H9 (cell line): ENCODE measurements at regions not wholly inside any gene's neighbourhood (a gene's known extent, or its start where the extent isn't known, plus 50 kb on each side); places are given as distances from the start of the nearest gene placed in this dataset.

Experiments used
- DNase-seq: peaks from one replicate; pipeline ENCODE4 v3.0.0-alpha.2; 2017
- H2AFZ ChIP-seq: one replicate; pipeline ENCODE4 v1.6.1; 2013; ENCODE audit warnings: mild to moderate bottlenecking, low read length, control low read depth, moderate library complexity
- H2AK5ac ChIP-seq: 2 replicates; pipeline ENCODE4 v1.6.1; 2013; ENCODE audit warnings: low read length, control low read depth, mixed read lengths; ENCODE audit not compliant: insufficient read length
- H2BK120ac ChIP-seq: one replicate; pipeline ENCODE4 v1.6.1; 2013; ENCODE audit warnings: low read depth, mild to moderate bottlenecking, low read length, control low read depth, inconsistent platforms; ENCODE audit not compliant: poor library complexity, severe bottlenecking
- H2BK12ac ChIP-seq: 2 replicates; pipeline ENCODE4 v1.6.1; 2013; ENCODE audit warnings: low read length, control low read depth, mixed read lengths, low read depth; ENCODE audit not compliant: insufficient read length
- H2BK15ac ChIP-seq: 2 replicates; pipeline ENCODE4 v1.6.1; 2013; ENCODE audit warnings: low read depth, low read length, control low read depth
- H2BK20ac ChIP-seq: one replicate; pipeline ENCODE4 v1.6.1; 2013; ENCODE audit warnings: low read depth, mild to moderate bottlenecking, low read length, control low read depth, inconsistent platforms; ENCODE audit not compliant: poor library complexity, severe bottlenecking
- H2BK5ac ChIP-seq: 2 replicates; pipeline ENCODE4 v1.6.1; 2013; ENCODE audit warnings: low read length, control low read depth, mixed read lengths; ENCODE audit not compliant: insufficient read length
- H3K14ac ChIP-seq: 2 replicates; pipeline ENCODE4 v1.6.1; 2013; ENCODE audit warnings: low read length, control low read depth; ENCODE audit not compliant: insufficient read depth
- H3K18ac ChIP-seq: 2 replicates; pipeline ENCODE4 v1.6.1; 2013; ENCODE audit warnings: low read depth, mild to moderate bottlenecking, mixed read lengths, low read length, control low read depth; ENCODE audit not compliant: insufficient read length
- H3K23ac ChIP-seq: 2 replicates; pipeline ENCODE4 v1.6.1; 2013; ENCODE audit warnings: low read length, control low read depth, mixed read lengths, low read depth; ENCODE audit not compliant: insufficient read length
- H3K23me2 ChIP-seq: 2 replicates; pipeline ENCODE4 v1.6.1; 2013; ENCODE audit warnings: low read depth, mild to moderate bottlenecking, mixed read lengths, low read length, control low read depth; ENCODE audit not compliant: insufficient read length, poor library complexity, severe bottlenecking
- H3K27ac ChIP-seq: 2 replicates; pipeline ENCODE4 v1.5.1; 2013; ENCODE audit warnings: low read length, control low read depth, mixed read lengths, low read depth; ENCODE audit not compliant: insufficient read length
- H3K27me3 ChIP-seq: 2 replicates; pipeline ENCODE4 v1.6.1; 2013; ENCODE audit warnings: low read length, control low read depth, inconsistent platforms; ENCODE audit not compliant: insufficient read depth
- H3K4ac ChIP-seq: 2 replicates; pipeline ENCODE4 v1.6.1; 2013; ENCODE audit warnings: low read depth, mild to moderate bottlenecking, control low read depth, inconsistent platforms, low read length, moderate library complexity
- H3K4me1 ChIP-seq: 2 replicates; pipeline ENCODE4 v1.6.1; 2013; ENCODE audit warnings: low read length, control low read depth, inconsistent platforms; ENCODE audit not compliant: insufficient read depth
- H3K4me2 ChIP-seq: 2 replicates; pipeline ENCODE4 v1.6.1; 2013; ENCODE audit warnings: low read length, control low read depth, mixed read lengths; ENCODE audit not compliant: insufficient read length, insufficient read depth
- H3K56ac ChIP-seq: 2 replicates; pipeline ENCODE4 v1.6.1; 2013; ENCODE audit warnings: low read depth, mild to moderate bottlenecking, mixed read lengths, low read length, control low read depth; ENCODE audit not compliant: insufficient read length
- H3K79me1 ChIP-seq: 2 replicates; pipeline ENCODE4 v1.6.1; 2013; ENCODE audit warnings: low read depth, mild to moderate bottlenecking, moderate library complexity, low read length, control low read depth, inconsistent platforms; ENCODE audit not compliant: insufficient read depth, poor library complexity, severe bottlenecking
- H3K79me2 ChIP-seq: 2 replicates; pipeline ENCODE4 v1.6.1; 2013; ENCODE audit warnings: low read length, control low read depth, inconsistent platforms; ENCODE audit not compliant: insufficient read depth
- H3K9ac ChIP-seq: 2 replicates; pipeline ENCODE4 v1.6.1; 2013; ENCODE audit warnings: low read length, control low read depth, mixed read lengths; ENCODE audit not compliant: insufficient read length; ENCODE audit errors: extremely low read depth
- H3K9me3 ChIP-seq: one replicate; pipeline ENCODE4 v1.6.1; 2013; ENCODE audit warnings: low read depth, low read length, inconsistent platforms; ENCODE audit not compliant: control insufficient read depth
- H3T11ph ChIP-seq: one replicate; pipeline ENCODE4 v1.6.1; 2013; ENCODE audit warnings: mild to moderate bottlenecking, low read length, control low read depth, inconsistent platforms
- H4K20me1 ChIP-seq: one replicate; pipeline ENCODE4 v1.6.1; 2013; ENCODE audit not compliant: control insufficient read depth, insufficient read length, insufficient read depth
- H4K5ac ChIP-seq: 2 replicates; pipeline ENCODE4 v1.6.1; 2013; ENCODE audit warnings: low read depth, mild to moderate bottlenecking, mixed read lengths, low read length, control low read depth; ENCODE audit not compliant: insufficient read length
- H4K8ac ChIP-seq: replicated peaks from 2 replicates; pipeline ENCODE4 v1.6.1; 2013; ENCODE audit warnings: low read length, control low read depth, mixed read lengths, low read depth; ENCODE audit not compliant: insufficient read length
- H4K91ac ChIP-seq: 2 replicates; pipeline ENCODE4 v1.6.1; 2013; ENCODE audit warnings: low read depth, mild to moderate bottlenecking, moderate library complexity, mixed read lengths, low read length, control low read depth; ENCODE audit not compliant: insufficient read length
- H3K27ac Mint-ChIP-seq, 3 experiments: 2 replicates in 2 of 3; 3 replicates in 1 of 3; pipeline ENCODE4 v1.8.0; 2020 to 2021; ENCODE audit warnings: mixed read lengths in 3 of 3, mild to moderate bottlenecking in 1 of 3, moderate library complexity in 1 of 3
- H3K27me3 Mint-ChIP-seq: 2 replicates; pipeline ENCODE4 v1.8.0; 2021; ENCODE audit warnings: low read depth, mild to moderate bottlenecking, moderate library complexity, mixed read lengths
- H3K36me3 Mint-ChIP-seq, 3 experiments: 2 replicates in 2 of 3; 3 replicates in 1 of 3; pipeline ENCODE4 v1.8.0; 2020 to 2021; ENCODE audit warnings: low read depth in 3 of 3, mixed read lengths in 3 of 3; ENCODE audit not compliant: insufficient read depth in 1 of 3
- H3K4me1 Mint-ChIP-seq, 2 experiments: 2 replicates each; pipeline ENCODE4 v1.8.0; 2020; ENCODE audit warnings: mixed read lengths in 2 of 2
- H3K4me3 Mint-ChIP-seq, 2 experiments: 2 replicates in 1 of 2; 3 replicates in 1 of 2; pipeline ENCODE4 v1.8.0; 2020 to 2021; ENCODE audit warnings: mild to moderate bottlenecking in 2 of 2, mixed read lengths in 2 of 2, moderate library complexity in 1 of 2
- H3K9me3 Mint-ChIP-seq, 2 experiments: 2 replicates in 1 of 2; 3 replicates in 1 of 2; pipeline ENCODE4 v1.8.0; 2020; ENCODE audit warnings: mild to moderate bottlenecking in 2 of 2, mixed read lengths in 2 of 2, moderate library complexity in 1 of 2
- WGBS: extraction: QIAGEN DNeasy Blood & Tissue Kit; methylation state at CpG from one replicate; pipeline ENCODE4 v1.1.7; 2013; ENCODE audit warnings: missing lambda C conversion rate, low lambda C conversion rate, mixed read lengths; ENCODE audit not compliant: insufficient read length; ENCODE audit errors: extremely low coverage; 5-methylcytosine and 5-hydroxymethylcytosine counted together
- TF ChIP-seq, protein P1 (sequence below): fragments of 200-600 bp; sonication (generic); conservative IDR thresholded peaks from 3 replicates; pipeline ENCODE4 v1.8.0; 2021; ENCODE audit warnings: antibody characterized with exemption, mild to moderate bottlenecking

DNA sequence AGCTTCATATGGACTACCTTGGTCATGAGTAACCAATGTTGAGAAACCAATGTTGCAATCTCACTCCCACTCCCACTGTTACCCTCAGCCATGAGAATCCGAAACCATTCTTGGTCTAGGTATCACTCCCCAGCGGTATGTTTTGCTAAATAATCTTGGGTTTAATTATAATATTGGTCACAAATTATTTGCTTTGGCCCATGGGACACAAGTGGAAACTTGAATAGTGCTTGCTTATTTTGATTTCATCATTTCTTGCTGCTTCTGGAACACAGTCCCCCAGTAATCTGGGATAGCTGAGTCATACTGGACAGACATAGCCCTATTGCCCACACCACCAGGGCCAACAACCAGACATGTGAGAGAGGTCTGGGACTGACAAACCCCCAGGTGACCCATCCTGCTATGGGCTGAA is 171.6 kb upstream of the IPO5 start:
- Histone ChIP-seq H3K27ac (no peak overlapping the region), H4K8ac (no peak overlapping the region), H3K9me3 (no peaks in the 10 kb centered on the region), H2BK15ac (no peak overlapping the region), H3K56ac (no peak overlapping the region), H3K4me1 (no peaks in the 10 kb centered on the region), H3K18ac (no peak overlapping the region), H4K91ac (no peak overlapping the region), H4K5ac (no peak overlapping the region), H3K9ac (no peak overlapping the region), H3T11ph (no peak overlapping the region), H3K23ac (no peak overlapping the region), H2BK5ac (no peak overlapping the region), H4K20me1 (no peaks in the 10 kb centered on the region), H3K79me2 (no peaks in the 10 kb centered on the region), H3K14ac (no peak overlapping the region), H3K4me2 (no peak overlapping the region), H2BK120ac (no peak overlapping the region), H2BK12ac (no peak overlapping the region), H3K23me2 (no peaks in the 10 kb centered on the region), H2AFZ (no peak overlapping the region), H3K27me3 (no peaks in the 10 kb centered on the region), H3K79me1 (no peaks in the 10 kb centered on the region), H2AK5ac (no peak overlapping the region), H2BK20ac (no peak overlapping the region), H3K4ac (no peak overlapping the region)
- Mint-ChIP-seq H3K4me3 (no peak overlapping the region), H3K27ac (no peak overlapping the region), H3K27me3 (peaks cover 3% of the 10 kb centered on the region), H3K9me3 (no peaks in the 10 kb centered on the region; a peak in 3 of 5 replicates), H3K36me3 (no peaks in the 10 kb centered on the region; a peak in 1 of 7 replicates), H3K4me1 (no peaks in the 10 kb centered on the region)
- TF ChIP-seq, protein P1, sequence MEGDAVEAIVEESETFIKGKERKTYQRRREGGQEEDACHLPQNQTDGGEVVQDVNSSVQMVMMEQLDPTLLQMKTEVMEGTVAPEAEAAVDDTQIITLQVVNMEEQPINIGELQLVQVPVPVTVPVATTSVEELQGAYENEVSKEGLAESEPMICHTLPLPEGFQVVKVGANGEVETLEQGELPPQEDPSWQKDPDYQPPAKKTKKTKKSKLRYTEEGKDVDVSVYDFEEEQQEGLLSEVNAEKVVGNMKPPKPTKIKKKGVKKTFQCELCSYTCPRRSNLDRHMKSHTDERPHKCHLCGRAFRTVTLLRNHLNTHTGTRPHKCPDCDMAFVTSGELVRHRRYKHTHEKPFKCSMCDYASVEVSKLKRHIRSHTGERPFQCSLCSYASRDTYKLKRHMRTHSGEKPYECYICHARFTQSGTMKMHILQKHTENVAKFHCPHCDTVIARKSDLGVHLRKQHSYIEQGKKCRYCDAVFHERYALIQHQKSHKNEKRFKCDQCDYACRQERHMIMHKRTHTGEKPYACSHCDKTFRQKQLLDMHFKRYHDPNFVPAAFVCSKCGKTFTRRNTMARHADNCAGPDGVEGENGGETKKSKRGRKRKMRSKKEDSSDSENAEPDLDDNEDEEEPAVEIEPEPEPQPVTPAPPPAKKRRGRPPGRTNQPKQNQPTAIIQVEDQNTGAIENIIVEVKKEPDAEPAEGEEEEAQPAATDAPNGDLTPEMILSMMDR, result no peak
- no peak for DNase-seq
- WGBS, result no CpG with 5 or more reads among the region's 2 CpGs
